HG03196 (cell line): ENCODE measurements at regions not wholly inside any gene's neighbourhood (a gene's known extent, or its start where the extent isn't known, plus 50 kb on each side); places are given as distances from the start of the nearest gene placed in this dataset.

ENCODE experiments used
- ATAC-seq: cut with Tn5 transposase; IDR thresholded peaks from one replicate; pipeline ENCODE4 v1.9.1; 2021; ENCODE audit not compliant: unreplicated experiment

GRCh38 chr4:60117726-60118323 lies 1082.3 kb upstream of the ADGRL3 start:
- ATAC-seq = no peak

- no peak for ATAC-seq
Measured at GRCh38 chr4:60122820-60123219, 1077.3 kb upstream of the ADGRL3 start.

- no peak for ATAC-seq
Measured at GRCh38 chr4:60128888-60129287, 1071.2 kb upstream of the ADGRL3 start.

- no peak for ATAC-seq
Measured at GRCh38 chr4:60129740-60130139, 1070.4 kb upstream of the ADGRL3 start.

- ATAC-seq = no peak
Measured at GRCh38 chr4:60133375-60133774, 1066.8 kb upstream of the ADGRL3 start.

- no peak for ATAC-seq
Measured at GRCh38 chr4:60134099-60134498, 1066.0 kb upstream of the ADGRL3 start.

GRCh38 chr4:60155088-60155487 lies 1045.0 kb upstream of the ADGRL3 start:
- ATAC-seq = no peak

GRCh38 chr4:60173103-60173502 lies 1027.0 kb upstream of the ADGRL3 start:
- no peak for ATAC-seq

GRCh38 chr4:60173718-60174117 lies 1026.4 kb upstream of the ADGRL3 start:
- ATAC-seq = no peak

GRCh38 chr4:60175241-60175640 lies 1024.9 kb upstream of the ADGRL3 start:
- ATAC-seq = no peak

GRCh38 chr4:60187428-60187827 lies 1012.7 kb upstream of the ADGRL3 start:
- no peak for ATAC-seq

- no peak for ATAC-seq
Measured at GRCh38 chr4:60189286-60189685, 1010.8 kb upstream of the ADGRL3 start.

- ATAC-seq = no peak
Measured at GRCh38 chr4:60194214-60194613, 1005.9 kb upstream of the ADGRL3 start.

- ATAC-seq = no peak
Measured at GRCh38 chr4:60195256-60195655, 1004.9 kb upstream of the ADGRL3 start.

GRCh38 chr4:60201052-60201673 lies 999.0 kb upstream of the ADGRL3 start:
- no peak for ATAC-seq

GRCh38 chr4:60209588-60209987 lies 990.5 kb upstream of the ADGRL3 start:
- ATAC-seq = no peak

GRCh38 chr4:60215906-60216305 lies 984.2 kb upstream of the ADGRL3 start:
- ATAC-seq = no peak

GRCh38 chr4:60216752-60217151 lies 983.4 kb upstream of the ADGRL3 start:
- ATAC-seq = no peak

- no peak for ATAC-seq
Measured at GRCh38 chr4:60221866-60222265, 978.3 kb upstream of the ADGRL3 start.

- ATAC-seq = no peak
Measured at GRCh38 chr4:60223208-60223923, 976.8 kb upstream of the ADGRL3 start.

GRCh38 chr4:60241866-60242265 lies 958.3 kb upstream of the ADGRL3 start:
- no peak for ATAC-seq

- ATAC-seq = no peak
Measured at GRCh38 chr4:60249784-60250183, 950.3 kb upstream of the ADGRL3 start.
